ENCODE measurements at regions not wholly inside any gene's neighbourhood (a gene's known extent, or its start where the extent isn't known, plus 50 kb on each side); places are given as distances from the start of the nearest gene placed in this dataset.

GRCh38 chr3:59545374-59545773, 495.5 kb upstream of the CFAP20DC start:
- no peak for DNase-seq (ENCODE audit: low read depth)

- no peak for DNase-seq (ENCODE audit: low read depth)
Measured at GRCh38 chr3:59542276-59542675, 492.5 kb upstream of the CFAP20DC start.

- DNase-seq (ENCODE audit: low read depth) = no peak
Measured at GRCh38 chr3:59540696-59541095, 490.9 kb upstream of the CFAP20DC start.

- DNase-seq (ENCODE audit: low read depth) = no peak
Measured at GRCh38 chr3:59540241-59540640, 490.4 kb upstream of the CFAP20DC start.

- no peak for DNase-seq (ENCODE audit: low read depth)
Measured at GRCh38 chr3:59538753-59539432, 489.1 kb upstream of the CFAP20DC start.

- DNase-seq (ENCODE audit: low read depth) = no peak
Measured at GRCh38 chr3:59535791-59536221, 486.0 kb upstream of the CFAP20DC start.

GRCh38 chr3:59531994-59532393, 482.2 kb upstream of the CFAP20DC start:
- DNase-seq (ENCODE audit: low read depth) = no peak

- DNase-seq (ENCODE audit: low read depth) = no peak
Measured at GRCh38 chr3:59531066-59531745, 481.4 kb upstream of the CFAP20DC start.

GRCh38 chr3:59528251-59528650, 478.4 kb upstream of the CFAP20DC start:
- no peak for DNase-seq (ENCODE audit: low read depth)

GRCh38 chr3:59527493-59527892, 477.7 kb upstream of the CFAP20DC start:
- no peak for DNase-seq (ENCODE audit: low read depth)

- no peak for DNase-seq (ENCODE audit: low read depth)
Measured at GRCh38 chr3:59526999-59527398, 477.2 kb upstream of the CFAP20DC start.

GRCh38 chr3:59522550-59522949, 472.7 kb upstream of the CFAP20DC start:
- no peak for DNase-seq (ENCODE audit: low read depth)

- no peak for DNase-seq (ENCODE audit: low read depth)
Measured at GRCh38 chr3:59519094-59519493, 469.3 kb upstream of the CFAP20DC start.

GRCh38 chr3:59518283-59519055, 468.6 kb upstream of the CFAP20DC start:
- no peak for DNase-seq (ENCODE audit: low read depth)

GRCh38 chr3:59517388-59517787, 467.6 kb upstream of the CFAP20DC start:
- DNase-seq (ENCODE audit: low read depth) = no peak

GRCh38 chr3:59515966-59516365, 466.1 kb upstream of the CFAP20DC start:
- no peak for DNase-seq (ENCODE audit: low read depth)

GRCh38 chr3:59514865-59515482, 465.1 kb upstream of the CFAP20DC start:
- no peak for DNase-seq (ENCODE audit: low read depth)

- no peak for DNase-seq (ENCODE audit: low read depth)
Measured at GRCh38 chr3:59513570-59513969, 463.7 kb upstream of the CFAP20DC start.

- DNase-seq (ENCODE audit: low read depth) = no peak
Measured at GRCh38 chr3:59512066-59512465, 462.2 kb upstream of the CFAP20DC start.

GRCh38 chr3:59510576-59510975, 460.8 kb upstream of the CFAP20DC start:
- DNase-seq (ENCODE audit: low read depth) = no peak

GRCh38 chr3:59508273-59508672, 458.4 kb upstream of the CFAP20DC start:
- DNase-seq (ENCODE audit: low read depth) = no peak

GRCh38 chr3:59506191-59506590, 456.4 kb upstream of the CFAP20DC start:
- DNase-seq (ENCODE audit: low read depth) = no peak
